GM18870 (cell line): ENCODE measurements at regions not wholly inside any gene's neighbourhood (a gene's known extent, or its start where the extent isn't known, plus 50 kb on each side); places are given as distances from the start of the nearest gene placed in this dataset.
"Not testable (repeated sequence)": the region's sequence is repeated elsewhere in the genome, so short reads cannot be mapped to it uniquely, and the experiment has no call there.

Source experiments
- ATAC-seq: cut with Tn5 transposase; IDR thresholded peaks from one replicate; pipeline ENCODE4 v1.9.1; 2021; ENCODE audit warnings: moderate library complexity; ENCODE audit not compliant: unreplicated experiment

- ATAC-seq = no peak
These were observed 125.2 kb upstream of the TFPI start for GRCh38 chr2:187679454-187679853.

GRCh38 chr2:187684174-187684573, 129.9 kb upstream of the TFPI start:
- no peak for ATAC-seq

GRCh38 chr2:187686416-187687024, 132.3 kb upstream of the TFPI start:
- no peak for ATAC-seq

GRCh38 chr2:187687585-187687984, 133.3 kb upstream of the TFPI start:
- ATAC-seq = no peak

GRCh38 chr2:187689372-187689771, 135.1 kb upstream of the TFPI start:
- ATAC-seq = no peak

- ATAC-seq = no peak
These were observed 139.7 kb upstream of the TFPI start for GRCh38 chr2:187693923-187694322.

- not testable (repeated sequence) for ATAC-seq
These were observed 142.4 kb upstream of the TFPI start for GRCh38 chr2:187696644-187697043.

- ATAC-seq = no peak
These were observed 144.3 kb upstream of the TFPI start for GRCh38 chr2:187698374-187699110.

GRCh38 chr2:187702157-187702556, 147.9 kb upstream of the TFPI start:
- no peak for ATAC-seq

GRCh38 chr2:187708272-187708671, 154.0 kb upstream of the TFPI start:
- ATAC-seq = no peak

- ATAC-seq = no peak
These were observed 154.8 kb upstream of the TFPI start for GRCh38 chr2:187709065-187709464.

- ATAC-seq = no peak
These were observed 156.7 kb upstream of the TFPI start for GRCh38 chr2:187710791-187711521.

- ATAC-seq = no peak
These were observed 161.4 kb upstream of the TFPI start for GRCh38 chr2:187715590-187715989.

- no peak for ATAC-seq
These were observed 162.1 kb upstream of the TFPI start for GRCh38 chr2:187716301-187716700.

GRCh38 chr2:187718092-187718491, 163.9 kb upstream of the TFPI start:
- ATAC-seq = no peak

- ATAC-seq = no peak
These were observed 165.3 kb upstream of the TFPI start for GRCh38 chr2:187719510-187719909.

- ATAC-seq = no peak
These were observed 194.7 kb upstream of the TFPI start for GRCh38 chr2:187748958-187749357.

GRCh38 chr2:187749804-187750431, 195.7 kb upstream of the TFPI start:
- no peak for ATAC-seq

- no peak for ATAC-seq
These were observed 214.8 kb upstream of the TFPI start for GRCh38 chr2:187768995-187769394.

- no peak for ATAC-seq
These were observed 215.2 kb upstream of the TFPI start for GRCh38 chr2:187769437-187769836.

- peak; percentile 82 for ATAC-seq
These were observed 220.4 kb upstream of the TFPI start for GRCh38 chr2:187774551-187775071.
